ENCODE measurements at regions not wholly inside any gene's neighbourhood (a gene's known extent, or its start where the extent isn't known, plus 50 kb on each side); places are given as distances from the start of the nearest gene placed in this dataset.

- TF ChIP-seq POLR2A (IDR thresholded peaks at IDR 0.05) = no peak
- TF ChIP-seq, protein P1, sequence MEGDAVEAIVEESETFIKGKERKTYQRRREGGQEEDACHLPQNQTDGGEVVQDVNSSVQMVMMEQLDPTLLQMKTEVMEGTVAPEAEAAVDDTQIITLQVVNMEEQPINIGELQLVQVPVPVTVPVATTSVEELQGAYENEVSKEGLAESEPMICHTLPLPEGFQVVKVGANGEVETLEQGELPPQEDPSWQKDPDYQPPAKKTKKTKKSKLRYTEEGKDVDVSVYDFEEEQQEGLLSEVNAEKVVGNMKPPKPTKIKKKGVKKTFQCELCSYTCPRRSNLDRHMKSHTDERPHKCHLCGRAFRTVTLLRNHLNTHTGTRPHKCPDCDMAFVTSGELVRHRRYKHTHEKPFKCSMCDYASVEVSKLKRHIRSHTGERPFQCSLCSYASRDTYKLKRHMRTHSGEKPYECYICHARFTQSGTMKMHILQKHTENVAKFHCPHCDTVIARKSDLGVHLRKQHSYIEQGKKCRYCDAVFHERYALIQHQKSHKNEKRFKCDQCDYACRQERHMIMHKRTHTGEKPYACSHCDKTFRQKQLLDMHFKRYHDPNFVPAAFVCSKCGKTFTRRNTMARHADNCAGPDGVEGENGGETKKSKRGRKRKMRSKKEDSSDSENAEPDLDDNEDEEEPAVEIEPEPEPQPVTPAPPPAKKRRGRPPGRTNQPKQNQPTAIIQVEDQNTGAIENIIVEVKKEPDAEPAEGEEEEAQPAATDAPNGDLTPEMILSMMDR (IDR thresholded peaks at IDR 0.05) = no peak
These were observed 74.2 kb upstream of the GLI3 start for GRCh38 chr7:42311195-42311594.

Data from Peyer's patch (tissue), 4 donors.